Mesodermal cell (in vitro differentiated cells): ENCODE measurements at regions not wholly inside any gene's neighbourhood (a gene's known extent, or its start where the extent isn't known, plus 50 kb on each side); places are given as distances from the start of the nearest gene placed in this dataset.

Experiments
- H3K27ac ChIP-seq: 2 replicates; pipeline ENCODE4 v1.7.0; 2013; ENCODE audit warnings: mild to moderate bottlenecking, low read depth, low read length, moderate library complexity; ENCODE audit not compliant: severe bottlenecking
- H3K36me3 ChIP-seq: 2 replicates; pipeline ENCODE4 v1.7.1; 2013; ENCODE audit warnings: mild to moderate bottlenecking, low read length, moderate library complexity; ENCODE audit not compliant: control insufficient read depth, insufficient read depth
- H3K4me1 ChIP-seq: one replicate; pipeline ENCODE4 v1.7.1; 2013; ENCODE audit warnings: mild to moderate bottlenecking, low read length; ENCODE audit not compliant: insufficient read depth, control insufficient read depth, poor library complexity, severe bottlenecking
- H3K4me3 ChIP-seq: 2 replicates; pipeline ENCODE4 v1.7.0; 2013; ENCODE audit warnings: low read length, control low read depth, mild to moderate bottlenecking; ENCODE audit not compliant: insufficient read depth, poor library complexity, severe bottlenecking; ENCODE audit errors: extremely low read depth
- H3K9me3 ChIP-seq: 2 replicates; pipeline ENCODE4 v1.7.1; 2013; ENCODE audit warnings: mild to moderate bottlenecking, low read length, moderate library complexity; ENCODE audit not compliant: control insufficient read depth
- WGBS, 2 experiments: methylation state at CpG; one replicate each; pipeline ENCODE4 v1.1.5; 2013; ENCODE audit warnings: missing lambda C conversion rate in 2 of 2; ENCODE audit not compliant: insufficient coverage in 2 of 2; 5-methylcytosine and 5-hydroxymethylcytosine counted together

DNA sequence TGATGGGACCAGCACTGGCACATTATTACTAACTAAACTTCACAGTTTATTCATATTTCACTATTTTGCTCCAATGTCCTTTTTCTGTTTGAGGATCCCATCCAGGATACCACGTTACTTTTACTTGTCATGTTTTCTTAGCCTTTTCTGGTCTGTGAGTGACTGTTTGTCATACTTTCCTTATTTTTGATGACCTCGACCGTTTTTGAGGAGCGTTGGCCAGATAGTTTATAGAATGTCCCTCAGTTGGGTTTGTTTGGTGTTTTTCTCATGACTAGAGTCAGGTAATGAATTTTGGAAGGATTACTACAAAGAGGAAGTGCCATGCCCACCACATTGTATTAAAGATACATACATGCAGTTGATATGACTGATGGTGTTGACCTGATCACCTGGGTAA, 199.4 kb upstream of the CCND2 start:
- H3K4me3 ChIP-seq: no peak overlapping the region
- peaks cover 3% of the 10 kb centered on the region for H3K4me1 ChIP-seq
- H3K36me3 ChIP-seq: no peaks in the 10 kb centered on the region
- H3K9me3 ChIP-seq: peaks cover 5% of the 10 kb centered on the region
- no peak overlapping the region for H3K27ac ChIP-seq
- WGBS, 2 experiments: 100% methylated on average over 1 of the region's 4 CpGs

DNA sequence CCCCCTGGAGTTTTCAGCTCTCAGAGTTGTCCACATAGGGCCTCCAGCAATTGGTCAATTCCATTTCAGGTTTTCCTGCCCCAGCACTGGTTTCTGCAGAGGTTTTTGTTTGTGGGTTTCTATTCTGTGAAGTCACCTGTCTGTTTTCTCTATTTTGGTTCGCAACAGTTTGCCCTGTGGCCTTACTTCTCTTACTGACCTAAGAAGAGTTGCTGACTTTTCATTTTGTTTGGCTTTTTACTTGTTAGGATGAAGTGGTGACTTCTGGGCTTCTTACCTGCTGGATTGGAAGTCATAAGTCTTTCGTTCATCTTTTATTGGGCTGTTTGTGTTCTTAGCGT, 196.4 kb upstream of the PARP11 start:
- Histone ChIP-seq H3K27ac (no peak overlapping the region), H3K4me1 (peaks cover 6% of the 10 kb centered on the region), H3K9me3 (peaks cover 5% of the 10 kb centered on the region), H3K36me3 (no peaks in the 10 kb centered on the region), H3K4me3 (no peak overlapping the region)
- 83 to 91% methylated on average over 1 to 3 of the region's 3 CpGs for WGBS, 2 experiments

DNA sequence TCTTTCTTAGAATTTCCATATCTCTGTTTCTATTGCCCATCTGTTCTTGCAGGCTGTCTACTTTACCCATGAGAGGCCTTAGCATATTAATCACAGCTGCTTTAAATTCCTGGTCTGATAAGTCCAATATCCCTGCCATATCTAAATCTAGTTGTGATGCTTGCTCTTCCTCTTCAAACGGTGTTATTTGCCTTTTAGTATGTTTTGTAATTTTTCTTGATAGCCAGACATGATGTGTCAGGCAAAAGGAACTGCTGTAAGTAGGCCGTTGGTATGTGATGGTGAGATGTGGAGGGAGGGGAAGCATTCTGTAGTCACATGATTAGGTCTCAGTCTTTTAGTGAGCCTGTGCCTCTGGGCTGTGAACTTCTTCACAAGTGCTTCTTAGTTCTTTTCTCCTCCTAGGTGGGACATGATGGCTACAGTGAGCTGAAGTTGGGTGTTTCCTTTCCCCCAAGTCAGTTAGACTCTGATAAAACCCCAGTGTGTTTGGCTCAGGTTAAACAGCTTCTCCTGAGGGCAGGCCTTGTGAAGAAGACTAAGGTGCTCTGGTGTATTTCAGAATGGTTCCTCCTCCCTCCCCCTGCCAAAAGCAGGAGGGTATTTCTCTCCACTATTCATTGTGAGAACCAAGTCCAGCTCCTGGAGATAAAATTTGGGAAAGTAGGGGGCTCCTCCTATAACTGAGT, 195.9 kb upstream of the PARP11 start:
- H3K4me1 ChIP-seq: peaks cover 6% of the 10 kb centered on the region
- H3K27ac ChIP-seq: no peak overlapping the region
- 40 to 42% methylated on average over 1 of the region's 2 CpGs for WGBS, 2 experiments
- H3K4me3 ChIP-seq: no peak overlapping the region
- peaks cover 5% of the 10 kb centered on the region for H3K9me3 ChIP-seq
- H3K36me3 ChIP-seq: no peaks in the 10 kb centered on the region

DNA sequence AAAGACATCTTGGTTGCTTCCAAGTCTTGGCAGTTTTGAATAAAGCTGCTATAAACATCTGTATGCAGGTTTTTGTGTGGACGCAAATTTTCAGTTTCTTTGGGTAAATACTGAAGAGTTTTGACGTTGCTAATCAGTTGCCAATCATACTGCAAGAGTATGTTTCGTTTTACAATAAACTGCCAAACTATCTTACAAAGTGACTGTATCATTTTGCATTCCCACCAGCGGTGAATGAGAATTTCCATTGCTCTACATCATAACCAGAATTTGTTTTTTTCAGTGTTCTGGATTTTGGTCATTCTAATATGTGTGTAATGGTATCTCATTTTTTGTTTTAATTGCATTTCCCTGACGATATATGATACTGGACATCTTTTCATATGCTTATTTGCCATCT, 190.8 kb upstream of the PARP11 start:
- Histone ChIP-seq H3K36me3 (no peaks in the 10 kb centered on the region), H3K4me3 (no peak overlapping the region), H3K4me1 (peaks cover 2% of the 10 kb centered on the region), H3K9me3 (no peaks in the 10 kb centered on the region), H3K27ac (no peak overlapping the region)
- 92% methylated on average over 2 of the region's 5 CpGs; no CpG with 5 or more reads in 1 of the 2 experiments for WGBS, 2 experiments

DNA sequence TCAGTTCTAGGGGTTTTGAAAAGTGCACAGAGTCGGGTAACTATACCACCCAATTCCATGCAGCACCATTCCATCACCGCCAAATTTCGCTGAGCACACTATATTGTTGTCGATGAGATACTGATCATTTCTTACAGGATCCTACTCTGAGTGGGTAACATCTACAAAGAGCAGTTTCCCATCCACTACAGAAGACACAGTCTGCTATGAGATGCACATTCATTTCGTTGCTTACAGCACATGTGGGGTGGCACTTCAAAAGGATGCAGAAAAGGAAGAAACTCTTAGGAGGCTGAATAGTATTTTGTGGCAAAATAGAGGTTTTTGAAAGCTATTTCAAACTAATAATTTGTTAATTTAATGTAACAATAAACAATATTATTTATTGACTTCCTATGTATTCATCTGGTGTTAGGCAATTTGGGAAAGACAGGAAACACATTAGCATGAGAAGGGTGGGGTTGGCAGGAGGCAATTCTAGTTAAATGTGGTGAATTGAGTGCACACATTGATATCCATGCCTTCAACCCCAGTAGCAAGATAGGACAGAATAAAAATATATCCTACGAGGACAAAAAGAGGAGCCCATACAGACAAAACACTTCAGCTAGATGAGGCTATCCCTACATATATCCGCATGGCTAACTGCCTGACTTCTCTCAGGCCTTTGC, 186.8 kb upstream of the PARP11 start:
- no peaks in the 10 kb centered on the region for H3K4me1 ChIP-seq
- H3K9me3 ChIP-seq: no peaks in the 10 kb centered on the region
- no peaks in the 10 kb centered on the region for H3K36me3 ChIP-seq
- WGBS, 2 experiments: 90 to 93% methylated on average over 5 to 6 of the region's 7 CpGs
- no peak overlapping the region for H3K27ac ChIP-seq
- no peak overlapping the region for H3K4me3 ChIP-seq

DNA sequence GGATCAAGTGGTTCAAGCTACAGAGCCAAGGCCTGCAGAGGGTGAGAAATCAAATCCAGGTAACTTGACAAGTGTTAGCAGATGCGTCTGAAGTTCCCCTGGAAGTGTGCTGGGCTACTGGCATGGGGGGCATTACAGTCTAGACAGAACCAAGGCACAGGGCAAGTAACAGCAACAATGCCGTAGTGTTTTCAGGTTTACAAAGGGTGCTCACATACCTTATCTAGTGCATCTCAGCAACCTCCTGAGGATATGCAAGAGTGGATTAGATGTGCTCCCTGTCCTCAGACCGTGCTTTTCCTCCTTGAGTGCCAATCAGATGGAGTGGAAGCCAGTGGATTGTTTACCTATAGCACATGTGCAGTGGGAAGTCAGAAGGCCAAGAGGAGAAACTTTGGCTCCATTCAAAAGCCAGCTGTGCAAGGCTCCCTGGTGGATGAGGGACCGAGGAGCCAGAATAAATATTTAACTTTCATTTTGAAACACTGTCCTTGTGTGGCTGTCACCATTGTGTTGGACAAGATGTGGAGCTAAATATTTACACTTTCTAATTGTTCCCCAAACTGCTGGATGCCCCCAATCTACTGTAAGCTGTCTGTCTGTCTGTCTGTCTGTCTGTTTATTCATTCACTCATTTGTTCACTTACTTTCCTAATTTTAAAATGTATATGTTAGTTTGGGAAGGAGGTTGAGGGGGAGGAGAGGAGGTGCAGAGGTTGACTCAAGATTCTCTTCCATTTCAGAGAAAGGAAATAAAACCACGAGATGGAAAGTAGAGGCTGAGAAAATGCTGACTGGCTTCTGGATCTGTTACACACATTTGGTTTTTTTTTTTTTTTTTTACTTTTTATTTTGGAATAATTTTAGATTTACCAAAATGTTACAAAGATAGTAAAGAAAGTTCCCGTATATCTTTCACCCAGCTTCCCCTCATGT, 184.0 kb upstream of the PARP11 start:
- H3K9me3 ChIP-seq: no peaks in the 10 kb centered on the region
- 96% methylated on average over 4 of the region's 6 CpGs for WGBS, 2 experiments

DNA sequence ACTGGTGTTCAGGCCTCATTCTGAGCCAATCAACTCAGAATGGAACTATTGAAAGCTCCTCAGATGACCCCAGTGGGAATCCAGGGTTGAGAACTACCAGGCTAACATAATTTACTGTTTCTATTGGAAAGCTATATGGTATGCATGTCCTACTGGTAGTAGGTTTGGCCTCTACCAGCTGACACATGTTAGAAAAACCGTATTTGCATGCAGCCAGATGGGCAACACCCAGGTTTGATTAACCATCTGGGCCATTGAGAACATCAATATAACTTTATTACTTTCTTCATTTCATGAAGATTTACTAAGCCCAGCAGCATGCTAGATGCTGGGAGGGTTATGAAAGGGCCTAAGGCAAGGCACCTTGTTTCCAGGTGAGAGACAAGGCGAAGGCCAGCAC, 181.4 kb upstream of the PARP11 start:
- H3K9me3 ChIP-seq: no peaks in the 10 kb centered on the region
- no peaks in the 10 kb centered on the region for H3K36me3 ChIP-seq
- 80 to 88% methylated on average over 1 to 2 of the region's 2 CpGs for WGBS, 2 experiments
- H3K27ac ChIP-seq: no peak overlapping the region
- H3K4me3 ChIP-seq: no peak overlapping the region
- H3K4me1 ChIP-seq: no peaks in the 10 kb centered on the region

More for the DNA sequence above, 184.0 kb upstream of the PARP11 start:
- Histone ChIP-seq H3K27ac (no peak overlapping the region), H3K4me3 (no peak overlapping the region), H3K36me3 (no peaks in the 10 kb centered on the region), H3K4me1 (no peaks in the 10 kb centered on the region)

DNA sequence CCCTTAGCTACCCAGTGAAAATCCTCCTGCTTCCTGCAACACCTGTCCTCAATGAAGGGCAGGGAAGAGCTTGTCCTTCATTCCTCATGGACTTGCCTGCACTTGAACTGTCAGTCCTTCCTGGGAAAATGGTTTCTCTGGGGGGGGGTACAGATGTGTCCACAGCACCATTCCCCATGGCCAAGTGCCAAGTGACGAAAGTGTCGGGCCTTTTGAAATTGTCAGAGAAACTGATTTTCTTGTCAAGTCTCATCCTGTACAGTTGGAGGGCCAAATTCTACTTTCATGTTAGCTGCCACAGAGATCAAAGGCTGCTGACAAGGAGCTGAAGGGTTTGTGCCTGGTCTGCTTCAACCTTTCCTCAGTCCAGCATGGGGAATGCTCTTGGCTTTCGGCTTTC, 179.5 kb upstream of the PARP11 start:
- Histone ChIP-seq H3K9me3 (no peaks in the 10 kb centered on the region), H3K27ac (no peak overlapping the region), H3K36me3 (no peaks in the 10 kb centered on the region), H3K4me3 (no peak overlapping the region), H3K4me1 (no peaks in the 10 kb centered on the region)
- 89 to 95% methylated on average over 3 of the region's 3 CpGs for WGBS, 2 experiments

DNA sequence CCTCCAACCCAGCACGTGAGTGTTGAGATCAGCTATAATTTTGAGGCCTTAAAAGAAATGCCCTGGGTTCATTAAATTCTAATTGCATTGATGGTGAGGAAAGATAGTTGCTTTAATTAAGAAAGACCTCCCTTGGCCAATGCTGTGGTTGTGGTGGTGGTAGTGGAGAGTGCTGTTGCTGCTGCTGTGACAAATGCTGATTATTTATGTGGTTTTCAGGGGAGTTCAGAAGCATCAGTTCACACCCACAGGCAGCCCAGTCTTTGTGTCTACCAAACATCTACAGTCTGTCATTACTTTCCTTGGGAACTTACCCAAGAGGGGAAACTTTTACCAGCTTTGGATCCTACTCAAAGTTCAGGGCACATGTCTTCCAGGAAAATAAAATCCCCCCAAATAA, 178.4 kb upstream of the PARP11 start:
- H3K4me1 ChIP-seq: no peaks in the 10 kb centered on the region
- no CpG with 5 or more reads among the region's 1 CpG for WGBS, 2 experiments
- no peaks in the 10 kb centered on the region for H3K36me3 ChIP-seq
- no peaks in the 10 kb centered on the region for H3K9me3 ChIP-seq
- no peak overlapping the region for H3K4me3 ChIP-seq
- no peak overlapping the region for H3K27ac ChIP-seq

DNA sequence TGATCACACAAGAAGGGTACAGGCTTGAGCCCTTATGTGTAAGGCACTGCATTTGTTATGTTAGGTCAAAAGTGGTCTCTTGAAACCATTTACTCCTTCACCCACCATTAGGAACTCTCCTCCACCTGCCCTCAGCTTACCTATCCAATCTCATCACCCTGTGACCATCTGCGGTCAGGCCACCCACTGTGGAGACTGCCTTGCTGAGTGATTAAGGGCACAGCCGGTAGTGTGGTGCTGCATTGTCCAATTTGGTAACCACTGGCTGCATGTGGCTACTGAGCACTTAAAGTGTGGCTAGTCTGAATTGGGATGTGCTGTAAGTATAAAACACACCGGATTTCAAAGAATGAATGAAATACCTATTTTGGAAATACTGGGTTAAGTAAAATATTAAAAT, 177.1 kb upstream of the PARP11 start:
- WGBS, 2 experiments: 80 to 93% methylated on average over 1 to 2 of the region's 3 CpGs
- Histone ChIP-seq H3K4me1 (peaks cover 2% of the 10 kb centered on the region), H3K4me3 (no peak overlapping the region), H3K36me3 (no peaks in the 10 kb centered on the region), H3K9me3 (no peaks in the 10 kb centered on the region), H3K27ac (no peak overlapping the region)
